Osteocyte (in vitro differentiated cells): ENCODE measurements at regions not wholly inside any gene's neighbourhood (a gene's known extent, or its start where the extent isn't known, plus 50 kb on each side); places are given as distances from the start of the nearest gene placed in this dataset.

Experiments
- DNase-seq: peaks from one replicate; pipeline ENCODE4 v3.0.0; 2021; ENCODE audit warnings: mixed read lengths; ENCODE audit not compliant: unreplicated experiment; ENCODE audit errors: extremely low spot score
- H3K27ac Mint-ChIP-seq: one replicate; pipeline ENCODE4 v1.8.0; 2021; ENCODE audit warnings: mild to moderate bottlenecking, mixed read lengths; ENCODE audit not compliant: unreplicated experiment
- H3K27me3 Mint-ChIP-seq: one replicate; pipeline ENCODE4 v1.8.0; 2021; ENCODE audit warnings: mixed read lengths; ENCODE audit not compliant: unreplicated experiment
- H3K36me3 Mint-ChIP-seq: one replicate; pipeline ENCODE4 v1.8.0; 2021; ENCODE audit warnings: mixed read lengths; ENCODE audit not compliant: unreplicated experiment
- H3K4me1 Mint-ChIP-seq: one replicate; pipeline ENCODE4 v1.8.0; 2021; ENCODE audit warnings: mixed read lengths; ENCODE audit not compliant: unreplicated experiment
- H3K4me3 Mint-ChIP-seq: one replicate; pipeline ENCODE4 v1.8.0; 2021; ENCODE audit warnings: mild to moderate bottlenecking, moderate library complexity, mixed read lengths; ENCODE audit not compliant: unreplicated experiment
- H3K9me3 Mint-ChIP-seq: one replicate; pipeline ENCODE4 v1.8.0; 2021; ENCODE audit warnings: mixed read lengths; ENCODE audit not compliant: unreplicated experiment
- TF ChIP-seq, protein P1 (sequence below): fragments of 200-600 bp; sonication (generic); IDR thresholded peaks from 2 replicates; pipeline ENCODE4 v1.5.0; 2021; ENCODE audit warnings: antibody characterized with exemption, mild to moderate bottlenecking, moderate library complexity

DNA sequence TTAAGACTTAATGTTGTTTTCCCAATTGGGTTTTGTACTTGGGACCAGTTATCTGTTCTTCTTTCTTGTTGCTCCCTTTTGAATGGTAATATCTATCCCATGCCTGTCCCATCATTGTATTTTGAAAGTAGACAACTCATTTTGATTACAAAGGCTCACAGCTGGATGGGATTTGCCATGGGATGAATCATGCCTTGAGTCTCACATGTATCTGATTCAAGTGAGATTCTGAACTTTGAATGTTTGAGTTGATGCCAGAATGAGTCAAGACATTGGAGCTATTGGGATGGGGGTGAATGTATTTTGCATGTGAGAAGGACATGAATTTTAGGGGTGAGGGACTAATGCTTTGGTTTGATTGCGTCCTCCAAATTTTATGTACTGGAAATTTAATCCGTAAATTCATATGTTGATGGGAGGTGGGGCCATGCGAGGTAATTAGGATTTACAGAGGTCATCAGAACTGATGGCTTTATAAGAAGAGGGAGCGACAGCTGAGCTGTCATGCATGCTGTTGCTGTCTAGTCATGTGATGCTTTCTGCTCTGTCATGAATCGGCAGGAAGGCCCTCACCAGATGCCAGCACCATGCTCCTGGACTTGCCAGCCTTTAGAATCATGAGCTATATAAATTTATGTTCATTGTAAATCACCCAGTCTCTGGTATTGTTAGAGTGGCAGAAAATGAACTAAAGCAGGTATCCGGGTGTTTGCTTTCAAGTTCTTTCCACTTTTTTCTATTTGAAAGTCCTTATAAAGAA, 741.3 kb upstream of the RAB6C start:
- no peak for DNase-seq
- Mint-ChIP-seq H3K9me3 (peaks cover 19% of the 10 kb centered on the region), H3K4me1 (no peaks in the 10 kb centered on the region), H3K27ac (no peak overlapping the region), H3K27me3 (no peaks in the 10 kb centered on the region), H3K4me3 (no peak overlapping the region), H3K36me3 (no peaks in the 10 kb centered on the region)
- TF ChIP-seq, protein P1, sequence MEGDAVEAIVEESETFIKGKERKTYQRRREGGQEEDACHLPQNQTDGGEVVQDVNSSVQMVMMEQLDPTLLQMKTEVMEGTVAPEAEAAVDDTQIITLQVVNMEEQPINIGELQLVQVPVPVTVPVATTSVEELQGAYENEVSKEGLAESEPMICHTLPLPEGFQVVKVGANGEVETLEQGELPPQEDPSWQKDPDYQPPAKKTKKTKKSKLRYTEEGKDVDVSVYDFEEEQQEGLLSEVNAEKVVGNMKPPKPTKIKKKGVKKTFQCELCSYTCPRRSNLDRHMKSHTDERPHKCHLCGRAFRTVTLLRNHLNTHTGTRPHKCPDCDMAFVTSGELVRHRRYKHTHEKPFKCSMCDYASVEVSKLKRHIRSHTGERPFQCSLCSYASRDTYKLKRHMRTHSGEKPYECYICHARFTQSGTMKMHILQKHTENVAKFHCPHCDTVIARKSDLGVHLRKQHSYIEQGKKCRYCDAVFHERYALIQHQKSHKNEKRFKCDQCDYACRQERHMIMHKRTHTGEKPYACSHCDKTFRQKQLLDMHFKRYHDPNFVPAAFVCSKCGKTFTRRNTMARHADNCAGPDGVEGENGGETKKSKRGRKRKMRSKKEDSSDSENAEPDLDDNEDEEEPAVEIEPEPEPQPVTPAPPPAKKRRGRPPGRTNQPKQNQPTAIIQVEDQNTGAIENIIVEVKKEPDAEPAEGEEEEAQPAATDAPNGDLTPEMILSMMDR: no peak

DNA sequence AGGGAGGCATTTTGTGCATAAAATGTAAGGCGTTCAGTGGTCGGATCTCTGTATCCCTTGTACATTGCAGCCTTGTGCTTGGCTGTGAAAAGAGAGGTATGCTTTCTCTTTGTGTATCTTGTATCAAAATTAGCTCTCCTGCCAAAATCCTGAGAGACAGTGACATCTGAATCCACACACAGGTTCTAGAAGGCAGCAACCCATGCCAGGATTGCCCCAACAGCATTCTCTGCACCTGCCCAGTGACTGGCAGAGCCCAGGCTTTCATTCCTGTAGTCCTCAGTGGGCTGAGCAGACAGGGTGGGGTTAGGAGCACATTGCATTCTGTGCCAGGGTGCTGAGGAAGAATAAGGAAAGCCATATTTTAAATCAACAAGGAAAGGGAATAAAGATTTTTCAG, 740.3 kb upstream of the RAB6C start:
- Mint-ChIP-seq H3K27me3 (no peaks in the 10 kb centered on the region), H3K9me3 (peaks cover 19% of the 10 kb centered on the region), H3K27ac (no peak overlapping the region), H3K4me3 (no peak overlapping the region), H3K36me3 (no peaks in the 10 kb centered on the region), H3K4me1 (no peaks in the 10 kb centered on the region)
- DNase-seq: no peak
- TF ChIP-seq, protein P1: no peak

DNA sequence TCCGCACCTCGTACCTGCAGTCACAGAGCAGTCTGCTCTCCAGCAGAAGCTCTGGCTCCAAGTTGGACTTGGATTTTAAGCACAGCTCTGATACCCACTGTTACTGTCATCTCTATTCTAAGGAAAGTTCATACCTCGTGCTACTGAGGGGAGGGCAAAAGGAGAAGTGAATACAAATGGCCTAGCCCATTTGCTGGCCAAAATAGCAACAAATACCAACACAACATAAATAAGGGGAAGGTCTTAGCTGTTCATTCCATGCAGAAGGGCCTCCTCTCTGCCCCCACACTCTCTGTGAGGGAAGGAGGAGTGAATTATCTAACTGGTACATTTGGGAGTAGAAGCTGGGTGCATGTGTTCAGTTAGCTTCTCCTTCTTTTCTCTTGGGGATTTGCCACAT, 739.4 kb upstream of the RAB6C start:
- Mint-ChIP-seq H3K4me3 (no peak overlapping the region), H3K4me1 (no peaks in the 10 kb centered on the region), H3K27me3 (no peaks in the 10 kb centered on the region), H3K27ac (no peak overlapping the region), H3K36me3 (no peaks in the 10 kb centered on the region), H3K9me3 (peaks cover 19% of the 10 kb centered on the region)
- no peak for DNase-seq
- TF ChIP-seq, protein P1: no peak

DNA sequence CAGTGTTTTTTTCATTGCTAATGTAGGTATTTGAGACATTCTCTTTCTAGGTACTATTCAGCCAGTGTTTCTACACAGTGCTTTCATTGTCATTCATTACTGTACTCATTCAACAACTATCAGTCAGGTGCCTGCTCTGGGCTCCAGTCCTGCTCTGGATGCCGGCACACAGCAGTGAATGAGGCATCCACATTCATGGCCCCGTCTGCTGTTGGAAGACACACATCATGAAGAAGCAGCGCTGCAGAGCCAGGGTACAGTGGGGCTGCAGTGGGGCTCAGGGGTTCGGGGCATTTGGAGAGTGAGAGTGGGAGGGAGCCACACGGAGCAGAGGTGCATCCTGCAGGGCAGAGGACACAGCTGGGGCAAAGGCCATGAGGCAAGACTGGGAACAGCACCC, 737.2 kb upstream of the RAB6C start:
- DNase-seq: no peak
- no peaks in the 10 kb centered on the region for H3K36me3 Mint-ChIP-seq
- TF ChIP-seq, protein P1: no peak
- H3K27ac Mint-ChIP-seq: no peak overlapping the region
- H3K9me3 Mint-ChIP-seq: peaks cover 19% of the 10 kb centered on the region
- no peaks in the 10 kb centered on the region for H3K27me3 Mint-ChIP-seq
- H3K4me3 Mint-ChIP-seq: no peak overlapping the region
- no peaks in the 10 kb centered on the region for H3K4me1 Mint-ChIP-seq

DNA sequence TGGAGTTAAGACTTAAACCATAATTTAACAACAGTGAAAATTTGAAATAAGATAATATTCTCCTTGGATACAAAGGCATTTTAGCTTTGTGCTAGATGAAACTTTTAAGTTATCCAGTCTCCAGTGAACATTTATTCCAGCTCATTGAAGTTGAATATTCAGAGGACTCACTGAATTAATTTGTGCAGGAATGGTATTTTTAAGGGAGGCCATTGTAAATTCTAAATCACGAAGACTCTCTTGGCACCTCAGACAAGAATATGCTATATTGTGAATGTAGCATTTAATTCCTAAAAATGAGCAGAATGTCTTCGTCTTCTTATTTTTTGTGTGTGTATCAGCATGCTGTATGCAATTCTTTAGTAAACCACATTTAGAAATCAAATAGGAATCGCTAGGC, 731.7 kb upstream of the RAB6C start:
- no peak for DNase-seq
- H3K4me1 Mint-ChIP-seq: no peaks in the 10 kb centered on the region
- no peak overlapping the region for H3K27ac Mint-ChIP-seq
- TF ChIP-seq, protein P1: no peak
- peaks cover 10% of the 10 kb centered on the region for H3K9me3 Mint-ChIP-seq
- no peak overlapping the region for H3K4me3 Mint-ChIP-seq
- H3K27me3 Mint-ChIP-seq: no peaks in the 10 kb centered on the region
- H3K36me3 Mint-ChIP-seq: no peaks in the 10 kb centered on the region
